NCI-H82 treated with DMSO at 0.1 percent for 48 hours (cell line): ENCODE measurements at regions not wholly inside any gene's neighbourhood (a gene's known extent, or its start where the extent isn't known, plus 50 kb on each side); places are given as distances from the start of the nearest gene placed in this dataset.
"Not testable (repeated sequence)": the region's sequence is repeated elsewhere in the genome, so short reads cannot be mapped to it uniquely, and the experiment has no call there.

Experiments used
- DNase-seq: peaks from one replicate; lab custom pipeline; 2025; ENCODE audit not compliant: unreplicated experiment; lab: John Stamatoyannopoulos, UW

DNA sequence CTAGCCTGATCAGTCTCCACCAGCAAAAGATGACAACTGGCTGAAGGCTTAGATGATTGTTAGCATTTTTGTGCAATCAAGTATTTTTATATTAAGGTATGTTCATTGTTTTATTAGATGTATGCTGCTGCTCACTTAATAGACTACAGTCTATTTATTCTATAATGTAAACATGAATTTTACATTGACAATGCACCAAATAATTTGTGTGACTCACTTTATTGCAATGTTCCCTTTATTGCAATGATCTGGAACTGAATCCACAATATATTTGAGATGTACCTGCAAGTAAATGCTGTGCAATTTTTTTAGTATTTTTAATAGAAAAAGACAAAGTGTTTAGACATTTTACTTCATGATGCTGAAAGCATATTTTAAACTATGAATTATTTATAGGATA is 896.5 kb downstream of the AMY1C start:
- no peak for DNase-seq

DNA sequence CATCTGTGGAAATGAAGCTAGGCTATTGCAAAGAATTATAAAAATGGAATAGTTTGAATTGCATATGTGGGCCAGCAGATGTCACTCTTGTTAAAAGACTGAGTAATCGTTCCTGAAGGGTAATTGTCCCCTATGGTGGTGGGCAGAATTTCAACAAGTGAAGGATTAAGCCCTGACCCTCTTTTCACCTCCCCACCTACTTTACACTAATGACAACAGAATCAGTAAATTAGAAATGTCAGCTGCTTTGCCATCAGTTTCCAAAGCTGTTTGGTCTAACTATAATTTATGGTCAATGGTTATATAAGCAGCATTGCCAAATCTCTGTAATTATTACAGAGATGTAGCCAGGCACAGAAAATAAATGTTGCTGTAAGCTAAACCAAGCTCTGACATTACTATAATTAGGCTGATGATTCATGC is 898.6 kb downstream of the AMY1C start:
- DNase-seq, result peak; percentile 56

- not testable (repeated sequence) for DNase-seq
Measured at GRCh38 chr1:104664374-104664773, 914.7 kb downstream of the AMY1C start.

DNA sequence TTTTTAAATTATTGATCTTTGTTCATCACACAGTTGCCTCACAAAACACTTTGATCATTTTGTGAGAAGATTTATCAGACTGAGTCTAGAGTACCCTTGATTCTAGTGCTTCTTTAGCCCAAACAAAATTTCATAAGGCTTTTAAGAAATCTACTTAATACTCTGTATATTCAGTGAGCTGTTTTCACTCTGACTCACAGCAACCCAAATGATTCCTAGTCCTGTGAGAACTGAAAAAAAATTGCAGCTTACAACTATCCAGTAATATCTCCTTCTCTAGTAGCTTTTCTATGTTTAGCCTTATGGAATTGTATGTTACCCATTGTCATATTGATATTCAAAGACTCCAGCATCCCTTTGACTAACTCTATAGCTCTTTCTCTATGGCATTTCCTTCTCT is 915.6 kb downstream of the AMY1C start:
- DNase-seq, result no peak

DNA sequence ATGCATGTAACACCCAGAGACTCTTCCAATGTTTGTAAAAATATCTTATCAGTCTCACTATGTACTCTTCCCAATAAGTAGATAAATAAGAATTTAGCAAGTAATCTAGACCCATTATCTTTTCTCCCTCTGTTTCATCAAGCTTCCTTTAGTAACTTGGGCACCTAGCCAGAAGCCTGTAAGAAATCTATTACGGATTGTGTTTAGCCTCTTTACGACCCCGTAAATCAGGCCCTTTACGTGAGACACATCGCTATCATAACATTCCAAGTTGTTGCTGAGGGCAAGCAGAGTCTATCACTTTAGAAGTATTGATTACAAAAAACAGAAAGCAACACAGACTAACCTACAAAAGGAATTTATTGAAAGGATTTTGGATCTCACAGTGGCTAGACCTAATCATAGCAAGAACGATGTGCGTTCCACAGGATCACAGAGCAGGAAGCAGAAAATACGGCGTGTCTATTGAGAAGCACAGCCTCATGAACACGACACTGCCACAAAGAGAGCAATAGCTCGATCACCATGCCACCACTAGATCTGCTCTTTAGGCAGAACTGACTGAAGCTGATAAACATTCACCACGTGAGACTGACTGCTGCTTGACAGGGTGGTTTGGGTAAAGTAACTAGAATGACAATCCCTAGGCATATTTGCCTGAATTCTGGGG is 922.1 kb downstream of the AMY1C start:
- no peak for DNase-seq

DNA sequence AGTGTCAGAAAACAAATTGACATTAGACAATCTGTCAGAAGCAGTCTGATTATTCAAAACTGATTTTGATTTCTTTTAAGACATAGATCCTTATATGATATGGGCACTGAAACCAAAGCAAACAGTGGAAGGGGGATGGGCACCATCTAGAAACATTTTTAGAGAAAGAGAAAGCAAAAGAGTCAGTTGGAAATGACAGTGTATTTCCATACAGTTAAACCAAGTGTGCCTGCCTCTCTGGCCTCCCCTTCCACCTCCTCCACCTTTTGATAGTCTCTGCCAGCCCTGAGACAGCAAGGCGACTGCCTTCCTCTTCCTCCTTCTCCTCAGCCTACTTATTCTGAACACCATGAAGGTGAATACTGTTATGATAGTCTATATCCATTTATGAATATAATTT is 949.7 kb downstream of the AMY1C start:
- no peak for DNase-seq

DNA sequence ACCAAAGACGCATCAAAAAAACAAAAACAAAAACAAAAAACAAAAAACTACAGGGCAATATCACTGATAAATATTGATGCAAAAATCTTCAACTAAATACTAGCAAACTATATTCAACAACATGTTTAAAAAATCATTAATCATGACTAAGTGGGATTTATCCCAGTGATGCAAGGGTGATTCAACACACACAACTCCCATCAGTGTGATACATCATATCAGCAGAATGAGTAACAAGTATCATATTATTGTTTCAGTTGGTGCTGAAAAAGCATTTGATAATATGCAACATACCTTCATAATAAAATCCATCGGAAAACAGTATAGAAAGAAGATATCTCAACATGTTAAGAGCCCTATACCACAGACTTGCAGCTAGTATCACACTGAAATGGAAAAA is 953.0 kb downstream of the AMY1C start:
- no peak for DNase-seq

DNA sequence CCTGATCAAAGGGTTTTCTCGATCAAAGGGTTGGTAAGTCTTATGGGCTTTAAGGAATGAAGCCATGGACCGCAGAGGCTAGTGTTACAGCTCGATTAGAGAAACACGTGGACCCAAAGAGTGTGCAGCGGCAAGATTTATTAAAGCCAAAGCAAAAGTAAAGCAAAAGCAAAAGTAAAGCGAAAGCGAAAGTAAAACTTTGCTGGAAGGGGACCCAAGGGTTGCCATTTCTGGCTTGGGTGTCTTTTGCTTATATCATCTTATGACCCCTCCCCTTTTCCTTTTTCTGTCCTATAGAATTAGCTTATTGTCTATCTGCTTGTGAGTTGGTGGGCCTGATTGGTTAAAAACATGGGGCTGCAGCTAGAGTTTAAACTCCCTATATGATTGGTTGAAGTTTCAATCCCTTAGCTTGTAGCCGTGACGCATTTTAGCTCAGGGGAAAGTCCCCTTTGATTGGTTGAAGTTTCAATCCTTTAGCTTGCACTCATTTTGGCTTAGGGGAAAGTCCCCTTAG is 957.0 kb downstream of the AMY1C start:
- DNase-seq, result no peak

DNA sequence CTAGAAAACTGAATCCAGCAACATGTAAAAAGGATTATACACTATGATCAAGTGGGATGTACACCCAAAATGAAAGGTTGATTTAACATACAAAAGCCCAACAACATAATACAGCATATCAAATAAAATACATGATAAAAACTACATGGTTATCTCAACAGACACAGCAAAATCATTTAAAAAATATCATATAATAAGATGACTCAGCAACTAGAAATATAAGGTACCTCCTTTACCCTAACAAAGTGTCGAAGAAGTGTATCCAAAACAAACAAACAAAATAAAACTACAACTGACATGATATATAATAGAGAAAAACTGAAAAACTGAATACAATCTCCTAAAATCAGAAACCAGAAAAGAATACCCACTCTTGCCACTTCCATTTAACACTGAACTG is 969.1 kb downstream of the AMY1C start:
- DNase-seq, result no peak

GRCh38 chr1:104720741-104721140 is 971.0 kb downstream of the AMY1C start:
- DNase-seq, result no peak

- DNase-seq, result no peak
Measured at GRCh38 chr1:104726917-104727316, 977.2 kb downstream of the AMY1C start.

DNA sequence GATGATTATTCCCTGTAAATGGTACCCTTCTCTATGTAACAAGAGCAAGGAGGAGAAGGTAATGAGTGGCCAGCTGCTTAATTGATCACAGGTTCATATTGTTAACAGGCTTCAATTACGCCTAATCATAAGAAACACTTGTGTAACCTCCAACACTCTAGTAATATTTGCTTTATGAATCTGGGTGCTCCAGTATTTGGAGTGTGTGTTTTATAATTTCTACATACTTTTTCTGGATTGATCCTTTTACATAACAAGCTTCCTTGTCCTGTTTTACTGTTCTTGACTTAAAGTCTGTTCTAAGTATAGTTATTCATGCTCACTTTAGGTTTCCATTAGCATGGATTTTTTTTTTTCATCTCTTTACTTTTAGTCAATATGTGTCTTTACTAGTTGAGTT is 984.2 kb downstream of the AMY1C start:
- no peak for DNase-seq

- DNase-seq, result no peak
Measured at GRCh38 chr1:104745875-104746274, 996.2 kb downstream of the AMY1C start.

- DNase-seq, result no peak
Measured at GRCh38 chr1:104746994-104747393, 997.3 kb downstream of the AMY1C start.

DNA sequence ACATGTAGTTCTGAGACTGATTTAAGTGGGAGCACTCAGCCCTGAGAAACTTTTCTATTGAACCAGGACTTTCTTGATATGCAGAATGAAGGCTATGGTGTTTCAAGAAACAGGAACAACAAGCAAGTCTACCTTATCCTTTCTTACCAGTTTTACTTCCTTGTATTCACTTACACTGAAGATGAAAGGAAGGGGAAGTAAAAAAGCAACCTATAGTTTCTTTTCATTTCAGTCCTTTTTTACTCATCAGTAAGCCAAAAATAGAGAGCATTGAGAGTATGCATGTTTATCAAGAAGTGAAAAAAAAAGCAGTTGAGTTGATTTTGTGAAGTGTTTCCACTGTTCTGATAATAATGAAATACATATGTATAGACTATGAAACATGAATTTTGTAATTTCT is 1010.3 kb downstream of the AMY1C start:
- no peak for DNase-seq

DNA sequence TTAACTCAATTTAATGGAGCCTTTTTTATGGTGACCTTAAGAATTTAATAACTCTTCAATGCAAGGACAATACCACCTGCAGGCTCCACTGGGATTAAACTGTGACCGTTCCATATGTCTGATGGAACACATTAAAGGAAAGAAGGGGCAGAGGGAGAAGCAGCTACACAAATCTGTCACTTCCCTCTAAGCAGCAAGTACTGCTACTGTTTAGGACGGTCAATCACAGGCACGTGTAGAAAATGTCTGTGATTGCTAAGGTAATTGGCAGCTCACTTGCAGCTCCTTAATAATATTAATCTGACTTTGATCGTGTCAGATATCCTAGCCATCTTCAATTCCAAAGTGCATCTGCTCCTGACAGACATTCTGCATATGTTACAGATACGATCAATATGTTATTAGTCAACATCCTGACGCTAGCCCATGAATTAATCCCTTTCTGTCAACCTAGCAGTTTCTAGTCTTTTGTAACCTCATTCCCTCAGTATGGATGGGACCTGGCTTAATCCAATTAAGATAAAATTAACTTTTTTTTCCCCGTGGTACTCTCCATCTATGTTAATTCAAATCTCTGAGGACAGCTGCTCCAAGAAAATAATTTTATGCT is 1012.4 kb downstream of the AMY1C start:
- peak; percentile 94 for DNase-seq

- DNase-seq, result no peak
Measured at GRCh38 chr1:104765085-104765484, 1015.4 kb downstream of the AMY1C start.

- DNase-seq, result no peak
Measured at GRCh38 chr1:104768466-104768865, 1018.8 kb downstream of the AMY1C start.

GRCh38 chr1:104780470-104781078 is 1030.9 kb downstream of the AMY1C start:
- DNase-seq, result peak; percentile 65

DNA sequence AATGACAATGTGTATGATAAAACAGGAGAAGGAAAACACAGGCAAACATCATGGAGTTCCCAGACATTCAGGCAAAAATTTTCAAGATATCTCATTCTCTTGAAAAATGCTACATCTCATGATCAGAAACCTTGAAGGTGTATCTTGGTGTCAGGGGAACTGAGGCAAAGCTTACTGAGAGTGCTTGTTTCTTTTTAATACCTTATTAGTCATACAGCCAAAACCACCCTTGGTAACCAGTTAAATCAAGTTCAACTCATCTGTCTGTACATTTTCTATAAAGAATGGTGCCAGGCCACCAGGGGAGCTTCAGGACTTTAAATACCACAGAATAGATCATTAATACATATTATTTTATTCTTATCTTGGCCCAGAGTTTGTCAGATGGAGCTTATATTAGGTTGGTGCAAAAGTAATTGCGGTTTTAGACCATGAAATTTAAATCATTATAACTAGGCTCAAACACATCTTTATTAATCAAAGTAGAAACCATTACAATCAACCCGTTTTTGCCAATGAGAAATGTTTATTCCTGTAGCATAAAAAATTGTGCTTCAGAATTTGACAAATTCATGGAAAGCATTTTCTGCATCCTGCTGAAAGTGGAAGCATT is 1036.0 kb downstream of the AMY1C start:
- no peak for DNase-seq

DNA sequence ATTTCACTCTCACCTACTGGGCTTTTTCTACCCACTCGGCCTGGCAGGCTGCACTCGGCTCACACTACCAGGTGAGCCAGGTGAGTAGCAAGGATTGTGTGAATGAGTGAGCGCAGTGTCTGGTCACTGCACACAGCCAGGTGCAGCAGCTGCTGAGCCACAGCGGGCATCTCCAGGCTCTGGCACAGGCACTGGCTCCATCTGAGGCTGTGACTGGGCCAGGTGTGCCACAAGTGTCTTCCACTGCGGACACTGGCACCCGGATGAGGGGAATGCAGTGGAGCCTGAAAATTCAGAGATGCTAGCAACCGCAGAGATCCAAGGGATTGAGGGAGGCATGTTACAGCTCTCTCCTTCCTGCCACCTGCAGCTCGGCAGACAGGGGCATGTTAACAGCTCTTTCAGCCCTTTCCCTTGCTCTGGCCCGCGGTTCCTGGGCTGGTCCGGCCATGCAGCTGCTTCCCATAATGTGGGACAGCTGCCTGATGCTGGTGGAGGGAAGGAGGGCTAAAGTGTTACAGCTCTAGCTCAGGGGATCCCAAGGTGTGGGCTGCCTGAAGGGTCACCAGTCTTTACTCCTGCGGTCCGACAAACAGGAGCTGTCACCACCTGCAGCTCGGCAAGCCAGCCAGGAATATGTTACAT is 1038.3 kb downstream of the AMY1C start:
- DNase-seq, result no peak
